HUDEP-2 (cell line): ENCODE measurements at regions not wholly inside any gene's neighbourhood (a gene's known extent, or its start where the extent isn't known, plus 50 kb on each side); places are given as distances from the start of the nearest gene placed in this dataset.
"Not testable (repeated sequence)": the region's sequence is repeated elsewhere in the genome, so short reads cannot be mapped to it uniquely, and the experiment has no call there.

Experiments
- DNase-seq, 76 experiments: peaks; one replicate each; lab custom pipeline; 2025; ENCODE audit not compliant: unreplicated experiment in 76 of 76; lab: John Stamatoyannopoulos, UW

GRCh38 chr7:67301667-67302066, 305.0 kb downstream of the TYW1 start:
- no peak for DNase-seq

GRCh38 chr7:67302113-67303039, 305.7 kb downstream of the TYW1 start:
- peak; percentile 81 to 98 (median 96) for DNase-seq

GRCh38 chr7:67304846-67305245, 308.2 kb downstream of the TYW1 start:
- DNase-seq = not testable (repeated sequence)

- DNase-seq = no peak
Observed at GRCh38 chr7:67306331-67306730, 309.7 kb downstream of the TYW1 start.

- DNase-seq = no peak
Observed at GRCh38 chr7:67309764-67310549, 313.3 kb downstream of the TYW1 start.

- no peak for DNase-seq
Observed at GRCh38 chr7:67311901-67312300, 315.3 kb downstream of the TYW1 start.

- no peak for DNase-seq
Observed at GRCh38 chr7:67313213-67313612, 316.6 kb downstream of the TYW1 start.

- not testable (repeated sequence) for DNase-seq
Observed at GRCh38 chr7:67316902-67317301, 320.3 kb downstream of the TYW1 start.

GRCh38 chr7:67328257-67328656, 331.6 kb downstream of the TYW1 start:
- not testable (repeated sequence) for DNase-seq

- not testable (repeated sequence) for DNase-seq
Observed at GRCh38 chr7:67335165-67335564, 338.5 kb downstream of the TYW1 start.

- DNase-seq = not testable (repeated sequence)
Observed at GRCh38 chr7:67335663-67336062, 339.0 kb downstream of the TYW1 start.

- not testable (repeated sequence) for DNase-seq
Observed at GRCh38 chr7:67338545-67338944, 341.9 kb downstream of the TYW1 start.

- no peak for DNase-seq
Observed at GRCh38 chr7:67341153-67341768, 344.6 kb downstream of the TYW1 start.

GRCh38 chr7:67343114-67343513, 346.5 kb downstream of the TYW1 start:
- no peak for DNase-seq

- no peak for DNase-seq
Observed at GRCh38 chr7:67343572-67343971, 346.9 kb downstream of the TYW1 start.

GRCh38 chr7:67344481-67345193, 348.0 kb downstream of the TYW1 start:
- DNase-seq = no peak

GRCh38 chr7:67346126-67346525, 349.5 kb downstream of the TYW1 start:
- no peak for DNase-seq

- no peak for DNase-seq
Observed at GRCh38 chr7:67346876-67347275, 350.2 kb downstream of the TYW1 start.

- DNase-seq = no peak
Observed at GRCh38 chr7:67348171-67348570, 351.5 kb downstream of the TYW1 start.

- peak in 1 of 76 experiments; percentile 5 for DNase-seq
Observed at GRCh38 chr7:67357653-67358052, 361.0 kb downstream of the TYW1 start.
